IMR-90 (cell line): ENCODE measurements at regions not wholly inside any gene's neighbourhood (a gene's known extent, or its start where the extent isn't known, plus 50 kb on each side); places are given as distances from the start of the nearest gene placed in this dataset.

Source experiments
- ATAC-seq: fragments of 200-7000 bp; cut with Tn5 transposase; 2 replicates; pipeline ENCODE4 v1.9.1; 2020; ENCODE audit warnings: low read depth, mild to moderate bottlenecking, moderate library complexity
- BruUV-seq: library from RNA; stranded (reverse); fragments of 400-500 nt; replicated peaks from 2 replicates; lab custom pipeline; 2021; lab: Mats Ljungman, UMichigan
- CTCF ChIA-PET: fragments of 300-600 bp; formaldehyde crosslinking; extraction: SDS; loops from one replicate; lab custom pipeline; 2021; ENCODE audit warnings: antibody characterized with exemption; lab: Yijun Ruan, JAX
- POLR2A ChIA-PET: fragments of 300-600 bp; sonication (Branson Sonifier 250); formaldehyde crosslinking; loops from one replicate; lab custom pipeline; 2022; ENCODE audit warnings: antibody characterized with exemption; ENCODE audit not compliant: unreplicated experiment; lab: Charles Lee
- DNase-seq: peaks from one replicate; pipeline ENCODE4 v3.0.0; 2013
- H2AFZ ChIP-seq: replicated peaks from 2 replicates; pipeline ENCODE3; 2013; ENCODE audit warnings: low read length, mild to moderate bottlenecking; ENCODE audit not compliant: poor library complexity
- H2AK5ac ChIP-seq: 2 replicates; pipeline ENCODE4 v1.6.1; 2013; ENCODE audit warnings: low read depth, low read length, inconsistent platforms
- H2AK9ac ChIP-seq: replicated peaks from 2 replicates; pipeline ENCODE3; 2013; ENCODE audit warnings: mild to moderate bottlenecking, low read depth, low read length, moderate library complexity; ENCODE audit not compliant: poor library complexity
- H2BK120ac ChIP-seq: 2 replicates; pipeline ENCODE4 v1.6.1; 2013; ENCODE audit warnings: low read depth, low read length, inconsistent platforms
- H2BK15ac ChIP-seq: 3 replicates; pipeline ENCODE4 v1.6.1; 2013; ENCODE audit warnings: low read depth, low read length, inconsistent platforms
- H2BK20ac ChIP-seq: 2 replicates; pipeline ENCODE4 v1.6.1; 2013; ENCODE audit warnings: low read depth, mild to moderate bottlenecking, inconsistent platforms, low read length, moderate library complexity
- H2BK5ac ChIP-seq: 2 replicates; pipeline ENCODE4 v1.6.1; 2013; ENCODE audit warnings: mild to moderate bottlenecking, low read depth, low read length, inconsistent platforms; ENCODE audit not compliant: poor library complexity, severe bottlenecking
- H3K14ac ChIP-seq: replicated peaks from 2 replicates; pipeline ENCODE4 v1.6.1; 2013; ENCODE audit warnings: low read depth, low read length, inconsistent platforms
- H3K18ac ChIP-seq: 2 replicates; pipeline ENCODE4 v1.6.1; 2013; ENCODE audit warnings: low read depth, low read length, control low read depth
- H3K23ac ChIP-seq: 2 replicates; pipeline ENCODE4 v1.6.1; 2013; ENCODE audit warnings: low read depth, low read length, inconsistent platforms
- H3K27ac ChIP-seq: 2 replicates; pipeline ENCODE4 v1.5.1; 2013; ENCODE audit warnings: mild to moderate bottlenecking, control low read depth, low read length; ENCODE audit not compliant: insufficient read depth
- H3K27me3 ChIP-seq: 2 replicates; pipeline ENCODE4 v1.6.1; 2013; ENCODE audit warnings: low read length; ENCODE audit not compliant: control insufficient read depth, insufficient read depth
- H3K36me3 ChIP-seq: 2 replicates; pipeline ENCODE4 v1.6.1; 2013; ENCODE audit warnings: low read length, mixed read lengths; ENCODE audit not compliant: control insufficient read depth, insufficient read depth
- H3K4ac ChIP-seq: 2 replicates; pipeline ENCODE4 v1.6.1; 2013; ENCODE audit warnings: low read depth, low read length, inconsistent platforms
- H3K4me1 ChIP-seq: 2 replicates; pipeline ENCODE4 v1.6.1; 2013; ENCODE audit warnings: low read length, mixed read lengths; ENCODE audit not compliant: control insufficient read depth, insufficient read depth
- H3K4me2 ChIP-seq: 2 replicates; pipeline ENCODE4 v1.6.1; 2013; ENCODE audit warnings: low read depth, mild to moderate bottlenecking, control low read depth, low read length, moderate library complexity
- H3K4me3 ChIP-seq: 2 replicates; pipeline ENCODE4 v1.5.1; 2013; ENCODE audit warnings: low read depth, mild to moderate bottlenecking, control low read depth, low read length, moderate library complexity; ENCODE audit not compliant: insufficient read depth
- H3K56ac ChIP-seq: 2 replicates; pipeline ENCODE4 v1.6.1; 2013; ENCODE audit warnings: low read length, inconsistent platforms; ENCODE audit not compliant: insufficient read depth; ENCODE audit errors: extremely low read depth
- H3K79me1 ChIP-seq, 2 experiments: 2 replicates each; pipeline ENCODE4 v1.6.1; 2013; ENCODE audit warnings: low read length in 2 of 2, inconsistent platforms in 1 of 2, low read depth in 1 of 2
- H3K9ac ChIP-seq: 2 replicates; pipeline ENCODE4 v1.6.1; 2013; ENCODE audit warnings: low read depth, low read length, control low read depth
- H3K9me1 ChIP-seq: 2 replicates; pipeline ENCODE4 v1.6.1; 2013; ENCODE audit warnings: low read length, inconsistent platforms; ENCODE audit not compliant: insufficient read depth
- H3K9me3 ChIP-seq: 2 replicates; pipeline ENCODE4 v1.6.1; 2013; ENCODE audit warnings: low read length; ENCODE audit not compliant: control insufficient read depth, insufficient read depth
- H4K20me1 ChIP-seq: 2 replicates; pipeline ENCODE4 v1.6.1; 2013; ENCODE audit warnings: low read length, inconsistent platforms; ENCODE audit not compliant: insufficient read depth
- H4K5ac ChIP-seq: 2 replicates; pipeline ENCODE4 v1.6.1; 2013; ENCODE audit warnings: mild to moderate bottlenecking, low read depth, low read length, control low read depth
- H4K8ac ChIP-seq, 2 experiments: 2 replicates each; pipeline ENCODE4 v1.6.1; 2013; ENCODE audit warnings: low read depth in 2 of 2, low read length in 2 of 2, control low read depth in 1 of 2, inconsistent platforms in 1 of 2
- H4K91ac ChIP-seq: 2 replicates; pipeline ENCODE4 v1.6.1; 2013; ENCODE audit warnings: low read depth, low read length, inconsistent platforms; ENCODE audit not compliant: insufficient read depth
- BHLHE40 ChIP-seq: fragments of 150-350 bp; IDR thresholded peaks from 2 replicates; pipeline ENCODE4 v1.6.1; 2016; ENCODE audit warnings: mild to moderate bottlenecking, low read depth, low read length
- CHD1 ChIP-seq: IDR thresholded peaks from 2 replicates; pipeline ENCODE4 v1.6.1; 2012; ENCODE audit warnings: low read depth, low read length, improper control_type of control experiment
- FOS ChIP-seq: fragments of 150-350 bp; IDR thresholded peaks from 2 replicates; pipeline ENCODE4 v1.6.1; 2016; ENCODE audit warnings: low read depth, low read length
- MAFK ChIP-seq: IDR thresholded peaks from 2 replicates; pipeline ENCODE4 v1.6.1; 2012; ENCODE audit warnings: low read depth, low read length, improper control_type of control experiment
- MAZ ChIP-seq: IDR thresholded peaks from 2 replicates; pipeline ENCODE4 v1.6.1; 2012; ENCODE audit warnings: low read depth, mild to moderate bottlenecking, low read length, improper control_type of control experiment, moderate library complexity, borderline replicate concordance
- MXI1 ChIP-seq: IDR thresholded peaks from 2 replicates; pipeline ENCODE4 v1.6.1; 2012; ENCODE audit warnings: low read depth, mild to moderate bottlenecking, low read length, moderate library complexity, borderline replicate concordance
- NFE2L2 ChIP-seq: fragments of 150-350 bp; IDR thresholded peaks from 2 replicates; pipeline ENCODE4 v1.6.1; 2016; ENCODE audit warnings: low read depth, mild to moderate bottlenecking, low read length
- POLR2A ChIP-seq: IDR thresholded peaks from 2 replicates; pipeline ENCODE4 v1.6.1; 2012; ENCODE audit warnings: mild to moderate bottlenecking, low read depth, low read length
- RAD21 ChIP-seq: IDR thresholded peaks from 2 replicates; pipeline ENCODE4 v1.6.1; 2012; ENCODE audit warnings: low read length, improper control_type of control experiment
- RCOR1 ChIP-seq: IDR thresholded peaks from 2 replicates; pipeline ENCODE4 v1.6.1; 2012; ENCODE audit warnings: mild to moderate bottlenecking, low read length, improper control_type of control experiment; ENCODE audit not compliant: insufficient replicate concordance
- RFX5 ChIP-seq: IDR thresholded peaks from 2 replicates; pipeline ENCODE4 v1.8.0; 2012; ENCODE audit warnings: low read depth, mild to moderate bottlenecking, low read length, moderate library complexity
- SMC3 ChIP-seq: fragments of 150-350 bp; IDR thresholded peaks from 2 replicates; pipeline ENCODE4 v1.6.1; 2016; ENCODE audit warnings: low read depth, mild to moderate bottlenecking, antibody characterized with exemption, low read length, moderate library complexity
- WGBS, 2 experiments: methylation state at CpG; one replicate each; pipeline versions ENCODE4 v1.1.5 to v1.1.7; 2013; ENCODE audit warnings: missing lambda C conversion rate in 2 of 2; ENCODE audit not compliant: insufficient read length in 1 of 2; ENCODE audit errors: extremely low coverage in 2 of 2; 5-methylcytosine and 5-hydroxymethylcytosine counted together
- dilution Hi-C: fragments of 300-500 bp; cut with HindIII; formaldehyde crosslinking; loops from one replicate; pipeline ENCODE4 v1.14.3; 2018; ENCODE audit warnings: low sequenced_read_pairs; ENCODE audit not compliant: unreplicated experiment
- in situ Hi-C: fragments of 300-500 bp; cut with MboI; formaldehyde crosslinking; loops from 3 replicates; pipeline ENCODE4 v1.14.3; 2019; ENCODE audit warnings: low sequenced_read_pairs, inconsistent platforms, mixed read lengths
- intact Hi-C: fragments of 100-400 bp; cut with micrococcal nuclease; formaldehyde crosslinking; loops from 2 replicates; pipeline ENCODE4 v1.10.0; 2022

DNA sequence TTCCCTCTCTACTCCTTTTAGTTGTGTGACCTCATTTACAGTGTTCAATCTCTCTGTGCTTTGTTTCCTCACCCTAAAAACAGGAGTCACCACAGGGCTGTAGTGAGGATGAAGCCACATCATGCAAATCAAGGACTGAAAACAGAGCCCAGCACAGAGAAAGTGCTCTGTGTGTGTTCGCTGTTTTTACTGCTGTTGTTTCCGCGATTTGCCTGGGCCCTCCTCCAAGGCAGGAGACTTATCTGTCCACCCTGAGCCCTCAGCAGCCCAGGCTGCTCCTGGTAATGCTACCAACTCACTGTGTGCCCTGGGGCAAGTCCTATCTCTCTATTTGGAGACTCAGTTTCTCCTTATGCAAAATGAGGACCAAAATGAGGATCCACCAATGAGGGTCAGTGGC lies 87.2 kb upstream of the NEURL1B start:
- no peaks in the 10 kb centered on the region for H3K9me3 ChIP-seq
- no peak for DNase-seq
- H2AFZ ChIP-seq = no peak overlapping the region
- H4K8ac ChIP-seq = no peak overlapping the region
- no peaks in the 10 kb centered on the region; the same call in 1 of the 2 replicates for H3K9me1 ChIP-seq
- POLR2A ChIA-PET = no interaction called here
- no peak overlapping the region for H3K4ac ChIP-seq
- no peak overlapping the region for H2BK120ac ChIP-seq
- H2BK15ac ChIP-seq = no peak overlapping the region
- H2BK20ac ChIP-seq = no peak overlapping the region
- no peak for ATAC-seq
- dilution Hi-C loops = no loop called here
- TF ChIP-seq MAZ (no peak), RFX5 (no peak), MAFK (no peak), NFE2L2 (no peak), FOS (no peak), CHD1 (no peak), BHLHE40 (no peak), SMC3 (no peak), RAD21 (no peak), MXI1 (no peak), POLR2A (no peak), RCOR1 (no peak)
- no peaks in the 10 kb centered on the region for H3K79me1 ChIP-seq
- H4K20me1 ChIP-seq = no peaks in the 10 kb centered on the region
- no peak overlapping the region for H3K18ac ChIP-seq
- no peaks in the 10 kb centered on the region for H3K36me3 ChIP-seq
- peaks cover 56% of the 10 kb centered on the region for H3K27me3 ChIP-seq
- H3K4me3 ChIP-seq = no peak overlapping the region
- peaks cover 10% of the 10 kb centered on the region; the same call in 1 of the 2 replicates for H3K4me1 ChIP-seq
- no peak overlapping the region for H4K5ac ChIP-seq
- no peak overlapping the region for H3K14ac ChIP-seq
- H4K91ac ChIP-seq = no peak overlapping the region
- no peak overlapping the region for H3K4me2 ChIP-seq
- no peak overlapping the region for H3K9ac ChIP-seq
- in situ Hi-C loops = no loop called here
- no peak overlapping the region for H3K56ac ChIP-seq
- intact Hi-C loops = no loop called here
- WGBS, 2 experiments = 80% methylated on average over 1 of the region's 3 CpGs; no CpG with 5 or more reads in 1 of the 2 experiments
- H3K27ac ChIP-seq = no peak overlapping the region
- no TSS peak for BruUV-seq
- H2AK5ac ChIP-seq = no peak overlapping the region
- H2BK5ac ChIP-seq = no peak overlapping the region
- CTCF ChIA-PET = no interaction called here
- no peak overlapping the region for H3K23ac ChIP-seq
- no peak overlapping the region for H2AK9ac ChIP-seq
